NCI-H345 treated with DMSO at 0.1 percent for 48 hours (cell line): ENCODE measurements at regions not wholly inside any gene's neighbourhood (a gene's known extent, or its start where the extent isn't known, plus 50 kb on each side); places are given as distances from the start of the nearest gene placed in this dataset.
"Not testable (repeated sequence)": the region's sequence is repeated elsewhere in the genome, so short reads cannot be mapped to it uniquely, and the experiment has no call there.

ENCODE experiments used
- DNase-seq: peaks from one replicate; lab custom pipeline; 2025; ENCODE audit not compliant: unreplicated experiment; lab: John Stamatoyannopoulos, UW

- DNase-seq, result no peak
These were observed 134.5 kb upstream of the LYPLAL1 start for GRCh38 chr1:219039017-219039681.

GRCh38 chr1:219039682-219040154, 134.0 kb upstream of the LYPLAL1 start:
- no peak for DNase-seq

- DNase-seq, result no peak
These were observed 133.4 kb upstream of the LYPLAL1 start for GRCh38 chr1:219040291-219040690.

- no peak for DNase-seq
These were observed 132.5 kb upstream of the LYPLAL1 start for GRCh38 chr1:219041141-219041540.

DNA sequence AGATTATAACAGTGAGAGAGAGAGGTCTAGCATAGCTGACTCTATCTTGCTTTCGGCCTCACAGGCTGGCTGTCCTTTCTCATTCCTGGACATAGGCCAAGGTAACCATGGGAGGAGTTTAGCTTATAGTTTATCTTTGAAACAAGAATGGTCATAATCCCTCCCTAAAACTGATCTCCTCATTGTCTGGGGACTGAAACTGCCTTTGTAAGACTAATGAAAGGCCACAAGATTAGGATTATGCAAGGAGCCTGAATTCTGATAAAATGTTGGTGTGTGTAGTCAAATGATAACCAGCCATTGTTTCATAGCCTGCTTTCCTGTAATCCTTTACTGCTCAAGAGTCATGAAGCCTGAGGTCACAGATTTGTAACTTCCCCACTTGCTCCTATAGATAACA, 131.9 kb upstream of the LYPLAL1 start:
- DNase-seq, result no peak

GRCh38 chr1:219042769-219043168, 130.9 kb upstream of the LYPLAL1 start:
- no peak for DNase-seq

GRCh38 chr1:219045246-219045645, 128.4 kb upstream of the LYPLAL1 start:
- no peak for DNase-seq

GRCh38 chr1:219049501-219049900, 124.2 kb upstream of the LYPLAL1 start:
- no peak for DNase-seq

- DNase-seq, result no peak
These were observed 123.4 kb upstream of the LYPLAL1 start for GRCh38 chr1:219050086-219050821.

GRCh38 chr1:219050822-219051125, 122.9 kb upstream of the LYPLAL1 start:
- DNase-seq, result no peak

DNA sequence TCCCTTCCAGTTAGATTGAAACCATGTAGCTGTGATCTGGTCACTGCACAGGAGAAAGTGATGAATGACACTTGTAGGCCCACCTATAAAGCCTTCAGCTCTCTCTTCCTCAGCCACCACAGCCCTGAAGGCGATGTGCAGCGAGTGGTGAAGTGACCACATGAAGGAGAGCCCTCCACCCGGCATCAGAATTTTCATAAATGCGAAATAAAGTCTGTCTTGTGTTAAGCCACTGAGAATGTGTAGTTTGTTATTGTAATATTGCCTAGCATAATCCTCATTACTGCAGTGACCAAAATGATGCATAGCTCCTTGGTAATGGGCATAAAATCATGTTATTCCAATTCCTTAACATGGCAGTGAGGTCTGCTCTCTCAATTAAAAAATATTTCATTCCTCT, 122.1 kb upstream of the LYPLAL1 start:
- no peak for DNase-seq

- no peak for DNase-seq
These were observed 114.5 kb upstream of the LYPLAL1 start for GRCh38 chr1:219058891-219059820.

- DNase-seq, result no peak
These were observed 112.9 kb upstream of the LYPLAL1 start for GRCh38 chr1:219060798-219061197.

- DNase-seq, result no peak
These were observed 111.5 kb upstream of the LYPLAL1 start for GRCh38 chr1:219062161-219062560.

- no peak for DNase-seq
These were observed 107.6 kb upstream of the LYPLAL1 start for GRCh38 chr1:219066098-219066497.

DNA sequence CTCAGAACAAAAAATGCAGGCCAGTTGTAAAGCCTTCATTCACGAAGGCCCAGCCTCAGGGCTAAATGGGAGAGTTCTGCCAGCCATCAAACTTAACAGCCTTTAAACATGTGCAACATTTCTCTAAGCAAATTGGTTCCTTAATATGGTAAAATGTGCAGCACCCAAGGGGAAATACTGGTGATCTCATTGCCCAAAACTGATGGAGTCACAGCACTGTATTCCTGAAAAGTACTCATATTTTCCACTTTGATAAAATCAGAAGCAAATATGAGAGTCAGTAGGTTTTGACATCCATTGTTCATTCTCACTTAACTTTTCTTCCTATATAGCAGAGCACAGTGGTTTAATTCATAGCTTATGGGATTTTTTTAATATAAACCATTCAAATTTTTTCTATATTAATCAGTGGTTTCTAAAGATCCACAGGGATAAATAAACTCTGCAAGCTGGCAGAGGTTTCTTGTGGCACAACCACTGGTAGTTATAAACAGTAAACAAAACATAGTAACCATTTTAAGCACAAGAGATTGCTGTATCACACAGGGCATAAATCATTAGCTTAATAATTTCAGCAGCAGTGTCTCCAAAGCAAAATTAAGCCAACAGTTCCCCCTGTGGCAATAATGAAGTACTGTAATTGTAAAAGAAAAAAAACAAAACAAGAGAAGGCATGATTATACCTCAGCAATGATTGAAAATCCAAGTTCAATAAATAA, 106.9 kb upstream of the LYPLAL1 start:
- no peak for DNase-seq

DNA sequence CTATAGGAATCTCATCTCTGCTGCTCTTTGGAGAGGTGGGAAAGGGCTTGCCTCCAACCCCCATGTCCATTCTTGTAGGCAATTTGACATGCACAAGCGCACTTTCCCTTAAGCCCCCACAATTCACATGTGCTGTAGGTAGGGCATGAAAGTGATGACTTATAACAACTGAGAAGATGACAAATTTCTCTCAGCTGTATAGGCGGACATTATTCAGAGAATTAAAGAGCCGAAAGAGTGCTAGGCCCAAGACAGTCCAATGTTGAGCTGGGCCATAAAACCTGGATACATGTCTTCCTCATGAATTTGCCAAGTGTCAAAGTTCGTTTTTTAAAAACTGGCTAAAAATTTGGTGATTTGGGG, 106.3 kb upstream of the LYPLAL1 start:
- no peak for DNase-seq

- DNase-seq, result not testable (repeated sequence)
These were observed 103.3 kb upstream of the LYPLAL1 start for GRCh38 chr1:219070395-219070794.

DNA sequence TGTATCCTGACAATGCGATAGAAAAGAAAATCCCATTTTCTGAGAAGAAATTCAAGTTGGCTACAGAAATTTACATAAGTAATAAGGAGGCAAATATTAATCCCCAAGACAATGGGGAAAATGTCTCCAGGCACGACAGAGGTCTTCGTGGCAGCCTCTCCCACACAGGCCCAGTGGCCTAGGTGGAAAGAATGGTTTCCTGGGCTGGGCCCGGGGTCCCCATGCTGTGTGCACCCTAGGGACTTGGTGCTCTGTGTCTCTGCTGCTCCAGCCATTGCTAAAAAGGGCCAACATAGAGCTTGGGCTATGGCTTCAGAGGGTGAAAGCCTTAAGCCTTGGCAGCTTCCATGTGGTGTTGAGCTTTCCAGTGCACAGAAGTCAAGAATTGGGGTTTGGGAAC, 102.5 kb upstream of the LYPLAL1 start:
- no peak for DNase-seq

DNA sequence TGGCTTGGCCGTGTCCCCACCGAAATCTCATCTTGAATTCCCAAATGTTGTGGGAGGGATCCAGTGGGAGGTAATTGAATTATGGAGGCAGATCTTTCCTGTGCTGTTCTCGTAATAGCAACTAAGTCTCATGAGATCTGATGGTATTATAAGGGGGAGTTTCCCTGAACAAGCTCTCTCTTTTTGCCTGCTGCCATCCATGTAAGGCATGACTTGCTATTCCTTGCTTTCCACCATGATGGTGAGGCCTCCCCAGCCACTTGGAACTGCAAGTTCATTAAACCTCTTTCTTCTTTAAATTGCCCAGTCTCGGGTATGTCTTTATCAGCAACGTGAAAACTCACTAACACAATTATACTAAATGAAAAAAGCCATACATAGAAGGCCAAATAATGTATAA, 101.3 kb upstream of the LYPLAL1 start:
- DNase-seq, result no peak

DNA sequence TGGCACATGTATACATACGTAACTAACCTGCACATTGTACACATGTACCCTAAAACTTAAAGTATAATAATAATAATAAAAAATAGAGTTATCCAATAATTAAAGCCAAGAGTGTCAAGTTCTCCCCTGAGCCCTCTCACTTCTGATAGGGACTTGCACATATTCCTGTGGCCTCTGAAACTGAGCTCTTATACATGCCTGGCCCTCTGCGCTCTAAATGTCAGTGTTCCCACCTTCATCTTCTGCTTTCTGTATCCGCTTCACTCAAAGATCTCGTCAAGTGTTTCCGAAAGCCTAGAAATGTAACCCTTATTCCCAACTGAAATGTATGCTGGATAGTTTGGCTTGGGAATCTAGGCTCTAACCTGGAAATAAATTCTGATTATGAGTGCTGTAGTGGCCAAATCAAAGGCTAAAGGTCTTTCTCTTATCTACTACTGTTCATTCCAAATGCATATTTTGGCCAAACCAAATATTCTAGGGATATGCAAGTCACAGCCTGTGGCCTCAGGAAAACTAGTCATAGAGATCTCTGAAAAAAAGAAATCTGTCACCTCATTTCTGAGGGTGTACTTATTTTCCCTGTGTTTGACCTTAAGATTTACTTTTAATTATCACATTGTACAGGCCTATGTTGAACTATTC, 99.5 kb upstream of the LYPLAL1 start:
- DNase-seq, result no peak
